Liver (tissue), 3 donors: ENCODE measurements at regions not wholly inside any gene's neighbourhood (a gene's known extent, or its start where the extent isn't known, plus 50 kb on each side); places are given as distances from the start of the nearest gene placed in this dataset.

ENCODE experiments used
- EGR1 ChIP-seq, 2 donors: IDR thresholded peaks; 2 replicates each; pipeline ENCODE4 v1.6.1; 2016 to 2018; ENCODE audit warnings: antibody characterized with exemption in 2 of 2, low read depth in 2 of 2
- FOXA1 ChIP-seq: IDR thresholded peaks from 2 replicates; pipeline ENCODE4 v1.6.1; 2016; ENCODE audit warnings: antibody characterized with exemption
- GABPA ChIP-seq, 2 donors: IDR thresholded peaks in 1 of 2; conservative IDR thresholded peaks in 1 of 2; 2 replicates each; pipeline ENCODE4 v1.6.1; 2016; ENCODE audit warnings: antibody characterized with exemption in 2 of 2, mild to moderate bottlenecking in 1 of 2, moderate library complexity in 1 of 2
- RXRA ChIP-seq, 2 donors: IDR thresholded peaks; 2 replicates each; pipeline ENCODE4 v1.6.1; 2017 to 2018; ENCODE audit warnings: antibody characterized with exemption in 2 of 2, mild to moderate bottlenecking in 1 of 2
- SP1 ChIP-seq: IDR thresholded peaks from 2 replicates; pipeline ENCODE4 v1.6.1; 2018; ENCODE audit warnings: antibody characterized with exemption, mild to moderate bottlenecking
- TAF1 ChIP-seq: conservative IDR thresholded peaks from 2 replicates; pipeline ENCODE4 v1.6.1; 2016; ENCODE audit warnings: antibody characterized with exemption, mild to moderate bottlenecking
- YY1 ChIP-seq: IDR thresholded peaks from 2 replicates; pipeline ENCODE4 v1.6.1; 2016; ENCODE audit warnings: antibody characterized with exemption, mild to moderate bottlenecking
- TF ChIP-seq, protein P1 (sequence below): fragments of 150-350 bp; IDR thresholded peaks from 2 replicates; pipeline ENCODE4 v1.5.1; 2017; ENCODE audit warnings: improper control_type of control experiment, low read depth, low read length; ENCODE audit not compliant: missing input control
- TF ChIP-seq, protein P2 (sequence below): IDR thresholded peaks from 2 replicates; pipeline ENCODE4 v1.6.1; 2016; ENCODE audit warnings: antibody characterized with exemption, mild to moderate bottlenecking
- TF ChIP-seq, protein P3 (sequence below): IDR thresholded peaks from 2 replicates; pipeline ENCODE4 v1.6.1; 2016; ENCODE audit warnings: antibody characterized with exemption
- TF ChIP-seq, protein P4 (sequence below): IDR thresholded peaks from 2 replicates; pipeline ENCODE4 v1.6.1; 2016; ENCODE audit warnings: antibody characterized with exemption
- donor health status: healthy.
- donor health status: healthy.

DNA sequence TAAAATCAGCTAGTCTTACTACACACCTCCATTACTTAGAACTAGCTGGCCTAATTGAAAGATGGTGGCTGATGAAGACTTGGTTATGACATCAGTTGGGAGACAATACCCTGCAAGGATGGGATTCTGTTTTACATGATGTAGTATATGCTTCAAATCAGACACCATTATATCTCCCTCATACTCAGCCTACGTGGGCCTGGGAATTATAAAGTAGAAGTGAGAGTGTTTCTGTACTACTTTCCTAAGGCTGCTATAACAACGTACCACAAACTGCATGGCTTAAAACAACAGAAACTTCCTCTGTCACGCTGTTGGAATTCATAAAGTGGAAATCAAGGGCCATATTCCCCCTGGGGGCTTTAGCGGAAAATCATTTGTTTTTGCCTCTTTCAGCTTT is 190.4 kb downstream of the PAH start:
- TF ChIP-seq, protein P1, sequence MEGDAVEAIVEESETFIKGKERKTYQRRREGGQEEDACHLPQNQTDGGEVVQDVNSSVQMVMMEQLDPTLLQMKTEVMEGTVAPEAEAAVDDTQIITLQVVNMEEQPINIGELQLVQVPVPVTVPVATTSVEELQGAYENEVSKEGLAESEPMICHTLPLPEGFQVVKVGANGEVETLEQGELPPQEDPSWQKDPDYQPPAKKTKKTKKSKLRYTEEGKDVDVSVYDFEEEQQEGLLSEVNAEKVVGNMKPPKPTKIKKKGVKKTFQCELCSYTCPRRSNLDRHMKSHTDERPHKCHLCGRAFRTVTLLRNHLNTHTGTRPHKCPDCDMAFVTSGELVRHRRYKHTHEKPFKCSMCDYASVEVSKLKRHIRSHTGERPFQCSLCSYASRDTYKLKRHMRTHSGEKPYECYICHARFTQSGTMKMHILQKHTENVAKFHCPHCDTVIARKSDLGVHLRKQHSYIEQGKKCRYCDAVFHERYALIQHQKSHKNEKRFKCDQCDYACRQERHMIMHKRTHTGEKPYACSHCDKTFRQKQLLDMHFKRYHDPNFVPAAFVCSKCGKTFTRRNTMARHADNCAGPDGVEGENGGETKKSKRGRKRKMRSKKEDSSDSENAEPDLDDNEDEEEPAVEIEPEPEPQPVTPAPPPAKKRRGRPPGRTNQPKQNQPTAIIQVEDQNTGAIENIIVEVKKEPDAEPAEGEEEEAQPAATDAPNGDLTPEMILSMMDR: no peak
- TF ChIP-seq TAF1: no peak
- TF ChIP-seq, protein P2, sequence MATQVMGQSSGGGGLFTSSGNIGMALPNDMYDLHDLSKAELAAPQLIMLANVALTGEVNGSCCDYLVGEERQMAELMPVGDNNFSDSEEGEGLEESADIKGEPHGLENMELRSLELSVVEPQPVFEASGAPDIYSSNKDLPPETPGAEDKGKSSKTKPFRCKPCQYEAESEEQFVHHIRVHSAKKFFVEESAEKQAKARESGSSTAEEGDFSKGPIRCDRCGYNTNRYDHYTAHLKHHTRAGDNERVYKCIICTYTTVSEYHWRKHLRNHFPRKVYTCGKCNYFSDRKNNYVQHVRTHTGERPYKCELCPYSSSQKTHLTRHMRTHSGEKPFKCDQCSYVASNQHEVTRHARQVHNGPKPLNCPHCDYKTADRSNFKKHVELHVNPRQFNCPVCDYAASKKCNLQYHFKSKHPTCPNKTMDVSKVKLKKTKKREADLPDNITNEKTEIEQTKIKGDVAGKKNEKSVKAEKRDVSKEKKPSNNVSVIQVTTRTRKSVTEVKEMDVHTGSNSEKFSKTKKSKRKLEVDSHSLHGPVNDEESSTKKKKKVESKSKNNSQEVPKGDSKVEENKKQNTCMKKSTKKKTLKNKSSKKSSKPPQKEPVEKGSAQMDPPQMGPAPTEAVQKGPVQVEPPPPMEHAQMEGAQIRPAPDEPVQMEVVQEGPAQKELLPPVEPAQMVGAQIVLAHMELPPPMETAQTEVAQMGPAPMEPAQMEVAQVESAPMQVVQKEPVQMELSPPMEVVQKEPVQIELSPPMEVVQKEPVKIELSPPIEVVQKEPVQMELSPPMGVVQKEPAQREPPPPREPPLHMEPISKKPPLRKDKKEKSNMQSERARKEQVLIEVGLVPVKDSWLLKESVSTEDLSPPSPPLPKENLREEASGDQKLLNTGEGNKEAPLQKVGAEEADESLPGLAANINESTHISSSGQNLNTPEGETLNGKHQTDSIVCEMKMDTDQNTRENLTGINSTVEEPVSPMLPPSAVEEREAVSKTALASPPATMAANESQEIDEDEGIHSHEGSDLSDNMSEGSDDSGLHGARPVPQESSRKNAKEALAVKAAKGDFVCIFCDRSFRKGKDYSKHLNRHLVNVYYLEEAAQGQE: no peak
- TF ChIP-seq GABPA (IDR thresholded peaks at IDR 0.05 in 1 of 2, conservative IDR thresholded peaks at IDR 0.05 in 1 of 2): no peak
- TF ChIP-seq EGR1 (IDR thresholded peaks at IDR 0.05; ENCODE audit: low read depth in 2 of 2): no peak
- TF ChIP-seq SP1: no peak
- TF ChIP-seq, protein P3, sequence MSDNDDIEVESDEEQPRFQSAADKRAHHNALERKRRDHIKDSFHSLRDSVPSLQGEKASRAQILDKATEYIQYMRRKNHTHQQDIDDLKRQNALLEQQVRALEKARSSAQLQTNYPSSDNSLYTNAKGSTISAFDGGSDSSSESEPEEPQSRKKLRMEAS: no peak
- no peak for TF ChIP-seq YY1
- no peak for TF ChIP-seq FOXA1
- no peak for TF ChIP-seq RXRA (IDR thresholded peaks at IDR 0.05)
- TF ChIP-seq, protein P4, sequence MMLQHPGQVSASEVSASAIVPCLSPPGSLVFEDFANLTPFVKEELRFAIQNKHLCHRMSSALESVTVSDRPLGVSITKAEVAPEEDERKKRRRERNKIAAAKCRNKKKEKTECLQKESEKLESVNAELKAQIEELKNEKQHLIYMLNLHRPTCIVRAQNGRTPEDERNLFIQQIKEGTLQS: no peak
